CD4-positive, alpha-beta T cell treated with Interleukin-17A for 4 hours (primary cell): ENCODE measurements at regions not wholly inside any gene's neighbourhood (a gene's known extent, or its start where the extent isn't known, plus 50 kb on each side); places are given as distances from the start of the nearest gene placed in this dataset.

ENCODE experiments used
- DNase-seq: peaks from one replicate; pipeline ENCODE4 v3.0.0-alpha.2; 2020; ENCODE audit warnings: mixed read lengths

DNA sequence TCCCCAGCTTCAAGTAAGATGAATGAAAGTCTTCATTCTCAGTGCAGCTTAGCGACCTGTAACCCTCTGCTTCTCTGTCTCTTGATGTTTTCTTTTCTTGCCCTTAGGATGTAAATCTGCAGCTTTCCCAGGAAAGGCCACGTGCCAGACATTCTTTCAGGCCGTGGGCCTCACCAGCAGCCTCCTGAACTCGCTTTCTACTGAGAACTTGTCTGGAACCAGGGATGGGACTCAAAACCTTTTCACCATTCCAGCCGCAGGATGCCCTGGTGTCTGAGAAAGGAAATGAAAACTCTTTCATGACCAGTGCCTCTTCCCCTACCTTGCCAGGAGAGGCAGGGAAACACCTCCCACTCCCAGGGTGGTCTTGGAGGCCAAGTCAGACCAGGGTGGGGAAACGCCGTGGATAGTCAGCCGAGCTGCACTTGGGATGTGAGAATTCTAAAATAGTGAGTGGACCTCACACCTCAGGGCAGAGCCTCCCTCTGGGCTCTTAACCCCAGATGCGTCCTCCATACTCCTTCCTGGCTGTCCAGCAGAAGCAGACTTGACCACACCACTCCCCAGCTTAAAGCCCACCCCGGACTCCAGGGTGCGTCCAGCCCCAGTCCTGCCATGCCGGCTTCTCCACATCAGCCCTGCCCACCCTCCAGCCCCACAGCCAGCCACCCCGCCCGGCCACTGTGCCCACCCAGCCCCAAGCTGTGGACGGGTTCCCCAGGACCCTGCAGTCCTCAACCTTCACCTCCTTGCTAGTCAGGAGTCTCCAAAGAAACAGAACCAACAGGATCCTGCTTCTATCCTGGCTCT is 115.5 kb downstream of the TWIST2 start:
- DNase-seq, result no peak

DNA sequence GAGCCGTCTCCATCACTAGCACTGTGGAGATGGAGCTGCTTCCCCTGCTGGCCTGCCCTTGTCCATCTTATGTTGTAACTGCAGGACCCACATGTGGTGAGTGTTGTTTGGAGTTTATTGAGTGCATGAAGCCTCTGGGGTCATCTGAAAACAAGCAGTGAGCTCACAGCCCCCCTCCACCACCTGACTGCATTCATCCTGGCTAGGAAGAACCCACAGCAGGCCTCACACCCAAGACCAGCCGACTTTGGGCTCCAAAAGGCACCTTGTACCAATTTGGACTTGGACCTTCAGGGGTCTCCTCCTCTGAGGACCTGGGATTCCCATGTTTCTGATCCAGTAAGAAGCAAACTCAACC is 116.1 kb downstream of the TWIST2 start:
- DNase-seq, result no peak

DNA sequence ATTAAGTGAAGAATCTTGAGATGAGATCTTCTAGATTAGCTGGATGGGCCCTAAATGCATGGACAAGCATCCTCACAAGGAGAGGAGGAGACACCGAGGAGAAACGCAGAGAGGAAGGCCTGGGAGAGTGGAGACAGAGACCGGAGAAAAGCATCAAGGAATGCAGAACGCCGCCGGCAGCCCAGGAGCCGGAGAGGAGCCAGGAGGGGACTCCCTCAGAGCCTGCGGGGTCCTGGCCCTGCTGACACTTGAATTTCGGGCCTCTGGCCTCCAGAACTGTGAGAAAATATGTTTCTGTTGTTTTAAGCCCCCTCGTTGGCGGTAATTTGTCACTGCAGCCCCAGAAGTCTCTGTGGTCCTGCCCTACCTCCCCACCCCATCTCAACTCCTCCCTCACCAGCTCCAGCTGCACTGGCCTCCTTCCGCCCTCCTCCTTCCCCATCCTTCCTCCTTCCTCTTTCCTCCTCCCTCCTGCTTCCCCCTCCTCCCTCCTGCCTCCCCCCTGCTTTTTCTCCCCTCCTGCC is 116.7 kb downstream of the TWIST2 start:
- DNase-seq, result no peak

DNA sequence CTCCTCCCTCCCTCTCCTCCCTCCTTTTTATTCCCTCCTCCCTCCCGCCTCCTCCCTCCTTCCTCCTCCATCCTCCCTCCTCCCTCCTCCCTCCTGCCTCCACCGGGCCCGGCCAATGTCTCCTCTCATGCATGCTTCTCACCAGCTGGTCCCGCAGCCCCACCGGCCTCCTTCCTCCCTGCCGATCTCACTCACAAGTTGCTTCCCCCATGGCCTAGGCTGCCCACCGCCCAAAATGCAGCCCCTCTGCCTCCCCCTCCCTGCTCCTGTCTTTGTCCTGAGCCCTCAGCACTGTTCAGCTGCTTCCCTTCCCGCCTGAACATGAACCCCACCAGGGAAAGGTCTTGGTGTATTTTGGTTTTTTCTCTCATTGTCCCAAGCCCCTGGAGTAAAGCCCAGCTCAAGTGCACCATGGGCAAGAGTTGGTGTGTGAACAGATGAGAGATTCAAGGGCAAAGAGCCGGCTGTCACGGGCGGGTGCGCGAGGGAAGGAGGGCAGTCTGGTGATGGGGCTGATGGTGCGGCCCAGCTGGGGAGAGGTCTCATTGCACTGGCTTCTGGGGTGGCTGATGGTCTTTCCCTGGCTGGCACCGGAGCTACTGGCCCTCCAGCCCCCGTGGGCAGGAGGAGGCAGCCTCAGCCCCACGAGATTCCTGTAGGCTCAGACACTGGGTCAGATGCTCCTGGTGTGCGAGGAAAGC is 117.6 kb downstream of the TWIST2 start:
- no peak for DNase-seq

DNA sequence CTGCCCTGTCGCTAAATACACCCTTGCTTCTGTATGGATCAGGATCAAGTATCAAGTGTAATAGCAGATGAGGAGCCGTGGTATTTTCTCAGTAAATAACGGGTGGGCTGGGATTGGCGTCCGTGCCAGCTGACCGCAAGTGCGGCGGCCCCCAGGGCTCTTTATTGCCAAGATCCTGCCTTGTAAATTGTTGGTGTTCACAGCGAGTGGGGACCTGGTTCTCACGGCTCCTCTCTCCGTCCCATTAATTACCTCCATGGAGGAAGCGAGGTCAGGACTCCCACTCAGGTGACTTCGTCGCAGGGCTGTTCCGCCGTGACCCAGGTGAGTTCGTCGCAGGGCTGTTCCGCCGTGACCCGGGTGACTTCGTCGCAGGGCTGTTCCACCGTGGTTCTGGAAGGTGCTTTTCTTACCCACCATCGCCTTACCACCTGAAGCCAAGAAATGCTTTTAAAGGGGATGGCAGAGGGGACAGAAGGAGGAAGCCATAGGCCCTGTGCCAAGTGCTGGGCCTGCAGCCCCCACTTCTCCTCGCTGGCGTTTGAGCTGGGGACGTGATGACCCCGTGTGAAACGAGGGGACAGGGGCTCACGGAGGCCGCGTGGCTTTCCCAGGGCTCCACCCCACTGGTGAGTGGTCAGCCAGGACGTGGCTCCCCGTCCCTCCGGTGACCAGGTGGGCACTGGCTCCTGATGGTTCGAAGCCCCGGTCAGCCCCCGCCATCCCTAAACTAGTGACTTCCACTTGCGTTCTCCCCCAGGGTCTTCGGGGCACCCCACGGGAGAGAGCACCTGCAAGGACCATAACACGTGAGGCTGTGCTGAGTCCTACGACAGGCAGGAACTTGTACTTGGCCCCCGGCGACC is 118.4 kb downstream of the TWIST2 start:
- DNase-seq, result no peak

DNA sequence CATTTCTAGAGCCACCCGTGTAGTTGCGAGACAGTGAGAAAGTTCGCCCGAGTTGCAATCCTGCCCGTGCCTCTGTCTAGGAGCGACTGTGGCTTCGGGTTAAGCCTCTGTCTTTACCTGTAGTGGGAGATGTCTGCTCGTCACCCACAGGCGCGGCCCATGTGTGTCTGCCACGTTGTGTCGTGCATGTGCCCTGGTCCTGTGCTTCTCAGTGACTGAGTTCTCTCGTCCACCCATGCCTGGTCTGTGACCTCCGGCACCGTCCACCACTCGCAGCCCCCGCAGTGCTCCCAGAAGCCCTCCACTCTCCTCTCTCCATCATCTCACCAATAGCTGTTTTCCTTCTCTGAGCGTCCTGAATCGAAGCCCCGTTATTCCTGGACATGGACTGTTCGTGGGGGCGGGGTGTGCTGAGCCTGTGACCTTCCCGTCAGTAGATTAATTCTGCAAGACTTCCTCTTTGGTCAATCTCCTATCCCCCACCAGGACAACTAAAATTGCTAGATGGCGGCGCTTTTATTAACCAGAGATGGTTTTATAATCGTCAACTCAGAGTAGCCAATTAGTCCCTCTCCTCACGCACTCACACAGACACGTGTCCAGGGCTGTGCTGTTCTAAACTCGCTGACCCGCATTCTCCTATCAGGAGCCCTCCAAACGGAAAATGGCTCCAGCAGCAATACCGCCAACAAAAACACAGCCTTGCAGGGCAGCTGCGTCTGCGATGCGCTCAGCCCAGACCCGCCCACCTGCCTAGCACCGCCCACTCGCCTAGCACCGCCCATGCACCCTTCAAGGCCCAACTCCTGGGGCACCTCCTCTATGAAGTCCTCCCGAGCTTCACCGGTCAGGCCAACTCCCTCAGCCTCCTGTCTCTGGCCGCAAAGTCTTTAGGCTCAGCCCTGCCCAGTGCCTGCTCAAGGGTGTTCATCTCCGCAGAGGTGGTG is 119.4 kb downstream of the TWIST2 start:
- DNase-seq, result no peak

DNA sequence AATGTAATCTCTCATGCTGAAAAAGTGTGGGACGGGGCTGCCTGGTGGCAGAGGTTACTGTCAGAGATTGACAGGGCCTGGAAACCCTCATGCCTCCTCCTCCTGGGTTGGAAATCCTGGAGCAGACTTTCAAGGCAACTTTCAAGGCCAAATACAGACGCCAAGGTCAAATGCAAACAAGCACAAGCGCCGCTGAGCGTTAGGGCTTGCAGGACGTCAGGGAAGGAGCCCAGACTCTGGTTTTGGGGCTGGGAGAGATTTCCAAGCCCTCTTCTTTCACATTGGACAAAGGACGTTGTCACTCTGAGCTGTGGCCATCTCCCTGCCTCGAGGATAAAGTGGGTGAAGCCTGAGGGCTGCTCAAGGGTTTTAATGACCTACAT is 120.1 kb downstream of the TWIST2 start:
- no peak for DNase-seq

DNA sequence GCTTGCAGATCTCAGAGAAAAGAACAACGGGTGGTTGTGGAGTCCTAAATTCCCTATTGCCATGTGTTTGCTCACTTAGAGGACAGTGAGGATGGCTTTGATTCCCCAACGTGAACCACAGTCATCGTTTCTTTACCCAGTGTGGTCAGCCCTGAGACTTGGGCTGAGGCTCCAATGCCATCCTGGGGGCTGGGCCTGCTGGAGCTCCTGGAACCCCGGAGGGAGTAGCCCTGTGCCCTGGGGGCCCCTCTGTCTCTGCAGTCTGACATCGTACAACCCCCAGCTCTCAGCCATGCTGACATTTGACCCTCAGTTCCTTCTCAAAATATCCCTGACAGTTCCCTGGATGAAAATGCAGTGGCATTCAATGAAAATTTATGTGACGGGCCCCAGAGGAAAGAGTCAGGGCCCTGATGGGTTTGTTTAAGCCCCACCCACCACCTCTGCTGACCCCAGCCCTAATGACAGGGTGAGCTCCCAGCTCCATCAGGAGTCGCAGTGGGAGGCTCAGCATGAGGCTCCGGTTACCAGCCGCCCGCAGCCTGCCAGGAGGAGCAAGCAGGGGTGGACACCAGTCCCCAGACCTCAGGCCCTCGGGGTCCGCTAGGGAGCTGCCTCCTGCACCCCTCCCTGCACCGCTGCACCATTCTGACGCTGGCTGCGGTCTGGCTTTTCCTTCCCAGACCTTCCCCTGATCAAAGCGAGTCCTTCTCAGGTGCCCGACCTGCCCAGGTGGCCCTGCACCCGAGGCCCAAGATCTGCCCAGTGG is 120.9 kb downstream of the TWIST2 start:
- DNase-seq, result no peak

DNA sequence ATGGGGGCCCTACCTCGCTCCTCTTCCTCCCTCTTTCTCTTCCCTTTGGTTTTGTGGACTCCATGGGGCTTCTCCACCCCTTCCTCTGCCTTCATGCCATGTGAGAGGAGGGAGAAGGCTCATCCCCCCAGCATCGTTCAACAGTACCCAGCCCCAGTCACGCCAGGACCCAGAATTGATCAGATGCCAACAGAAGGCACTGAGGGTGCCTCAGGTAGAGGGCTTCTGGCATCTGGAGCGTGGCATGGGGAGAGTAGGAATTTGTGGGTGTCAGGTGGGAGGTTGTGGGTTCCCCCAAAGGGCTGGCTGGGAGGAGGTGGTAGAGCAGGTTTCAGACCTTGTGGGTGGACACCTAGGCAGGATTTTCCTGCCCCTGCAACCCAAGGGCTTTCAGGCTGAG is 122.0 kb downstream of the TWIST2 start:
- DNase-seq, result no peak

DNA sequence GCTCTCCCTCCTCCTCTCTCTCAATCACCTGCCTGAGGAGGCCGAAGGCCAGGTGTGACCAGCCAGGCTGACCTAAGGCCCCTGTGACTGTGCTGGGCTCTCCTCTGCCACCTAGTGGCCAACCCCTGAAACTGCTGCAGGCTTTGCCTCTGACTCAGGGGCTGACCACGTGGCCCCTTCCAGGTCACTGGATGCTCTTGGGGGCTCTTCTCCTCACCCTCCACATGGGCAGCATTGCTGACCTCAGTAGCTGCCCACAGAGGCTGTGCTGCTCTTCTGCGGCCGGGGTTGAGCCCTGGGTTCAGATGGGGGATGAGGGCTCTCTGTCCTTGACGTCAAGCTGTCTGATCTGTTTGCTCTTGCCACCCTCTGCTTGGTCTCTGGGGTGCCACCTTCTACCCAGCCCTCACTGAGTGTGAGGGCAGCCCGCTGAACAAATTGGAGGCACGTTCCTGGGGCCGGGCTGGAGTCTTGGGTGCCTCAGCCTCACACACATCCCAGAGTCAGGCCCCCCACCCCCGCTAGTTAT is 122.7 kb downstream of the TWIST2 start:
- peak; percentile 52 for DNase-seq

DNA sequence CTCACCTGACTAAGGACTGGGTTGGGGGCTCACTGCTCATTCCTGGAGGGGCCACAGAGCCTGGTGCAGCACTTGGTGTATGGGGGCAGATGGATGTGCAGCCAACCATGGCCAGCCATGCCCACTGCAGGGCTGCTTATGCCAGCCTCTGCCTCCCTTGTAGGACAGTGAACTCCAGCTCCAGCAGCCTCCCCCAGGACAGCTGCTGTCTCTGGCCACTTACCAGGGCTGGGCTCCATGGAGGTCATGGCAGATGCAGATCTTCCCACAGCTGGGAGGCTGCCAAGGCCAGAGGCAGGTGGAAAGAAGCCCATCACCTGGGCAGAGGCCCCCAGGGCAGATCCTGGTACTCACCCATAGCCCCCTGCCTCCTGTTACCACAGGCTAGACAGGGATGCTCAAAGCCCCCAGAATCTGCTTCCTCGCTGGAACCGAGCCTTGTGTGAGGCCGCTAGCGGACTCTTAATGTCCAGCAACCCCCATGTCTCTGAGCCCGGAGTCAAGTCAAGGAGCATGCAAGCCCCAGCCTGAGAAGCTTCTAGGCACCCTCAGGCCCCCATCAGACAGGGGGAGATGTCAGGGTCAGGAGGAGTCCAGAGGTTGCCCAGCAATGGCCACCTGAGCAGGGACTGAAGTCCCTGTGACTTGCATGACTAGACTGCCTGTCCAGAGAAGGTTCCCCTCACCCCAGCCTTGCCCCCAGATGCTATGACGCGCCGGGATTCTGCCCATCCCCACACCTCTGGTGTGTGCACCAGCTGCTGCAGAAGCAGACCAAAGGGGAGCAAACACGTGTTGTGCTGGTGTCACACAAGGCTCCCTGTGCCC is 123.6 kb downstream of the TWIST2 start:
- no peak for DNase-seq

DNA sequence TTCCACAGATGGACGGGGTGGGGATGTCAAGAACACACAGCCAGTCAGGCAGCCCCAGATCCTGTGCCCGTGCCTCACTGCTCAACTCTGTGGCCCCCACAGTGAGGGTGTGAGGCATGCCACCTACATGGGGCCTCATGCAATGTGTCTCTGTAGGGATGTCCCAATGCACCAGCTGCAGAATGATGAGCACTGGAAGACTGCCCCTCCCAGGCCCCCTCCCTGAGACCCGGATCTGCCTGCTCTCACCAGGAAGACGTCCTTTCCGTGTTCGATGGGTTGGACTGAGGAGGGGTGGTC is 124.2 kb downstream of the TWIST2 start:
- DNase-seq, result no peak

DNA sequence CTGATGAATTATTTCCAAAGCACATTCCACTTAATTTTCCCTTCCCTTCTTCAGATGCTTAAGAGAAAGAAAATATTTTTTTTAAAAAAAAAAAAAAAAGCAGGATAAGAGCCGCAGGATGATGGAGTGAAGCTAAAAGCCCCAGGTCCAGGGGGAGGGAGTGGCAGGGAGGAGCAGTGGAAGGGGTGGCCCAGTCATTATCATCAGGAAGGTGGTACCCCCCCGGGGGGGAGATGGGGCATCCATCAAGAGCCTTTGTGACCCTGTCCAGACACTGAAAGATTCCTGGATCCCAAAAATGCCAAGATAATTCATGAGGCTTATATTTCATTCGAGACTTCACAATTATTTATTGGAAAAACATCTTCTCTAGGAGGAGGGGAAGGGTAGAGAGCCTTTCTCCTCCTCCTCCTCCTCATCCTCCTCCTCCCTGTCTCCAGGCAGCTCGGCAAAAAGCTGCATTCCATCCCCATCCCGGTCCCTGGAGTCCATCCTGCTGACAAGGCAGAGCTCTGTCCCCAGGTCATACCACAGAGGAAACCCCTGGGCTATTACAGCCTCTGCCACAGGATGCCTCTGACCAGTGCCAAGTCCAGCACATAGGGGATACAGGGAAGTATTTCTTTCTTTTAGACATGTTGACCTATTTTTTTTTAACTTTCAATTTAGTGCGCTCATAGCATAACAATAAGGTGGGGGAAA is 125.3 kb downstream of the TWIST2 start:
- DNase-seq, result no peak

DNA sequence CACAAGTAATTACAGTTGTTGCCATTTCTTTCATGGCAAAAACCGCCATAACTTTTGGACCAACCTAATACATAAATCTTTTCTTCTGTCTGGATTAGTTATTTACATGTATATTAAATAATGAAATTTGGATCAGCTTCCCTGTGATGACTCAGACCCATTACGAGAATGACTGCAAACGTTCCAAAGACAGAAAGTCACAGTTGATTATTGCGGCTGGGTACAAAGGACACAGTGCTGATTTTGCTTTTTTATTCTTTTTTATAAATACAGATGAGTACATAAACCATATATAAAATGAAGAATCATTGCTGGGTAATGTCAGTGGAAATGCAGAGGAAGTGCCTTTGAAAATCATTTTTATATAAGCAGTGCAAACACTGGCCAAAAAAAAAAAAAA is 126.2 kb downstream of the TWIST2 start:
- DNase-seq, result no peak

DNA sequence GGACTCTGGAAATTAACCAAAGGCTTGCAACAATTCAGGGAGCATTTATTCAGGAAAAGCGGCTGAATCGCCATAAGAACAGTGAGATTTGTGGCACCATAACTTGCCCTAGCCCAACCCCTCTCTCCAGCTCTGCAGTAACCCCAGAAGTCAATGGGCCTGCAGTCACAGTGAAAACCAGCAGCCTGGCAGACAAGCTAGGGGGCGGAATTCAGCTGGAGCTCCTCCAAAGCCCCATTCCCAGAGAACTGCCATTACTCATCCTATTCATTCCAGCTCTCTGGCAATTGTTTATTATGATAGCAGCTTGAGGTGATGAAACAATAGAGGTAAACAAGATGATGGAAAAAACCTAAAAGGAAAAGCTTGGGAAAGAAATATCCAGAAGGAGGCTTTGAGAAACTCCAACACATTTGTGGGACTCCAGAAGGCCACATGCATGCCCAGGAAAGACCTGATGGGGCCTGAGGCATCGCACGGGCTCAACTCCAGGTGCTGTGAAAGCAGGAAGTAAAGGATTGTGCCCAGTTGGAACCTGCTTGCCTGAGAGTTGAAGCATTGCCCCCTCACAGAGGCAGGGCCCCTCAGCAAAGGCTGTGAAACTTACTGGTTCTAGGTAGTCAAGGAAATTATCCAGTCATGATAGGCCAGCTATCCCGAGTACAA is 126.7 kb downstream of the TWIST2 start:
- no peak for DNase-seq

DNA sequence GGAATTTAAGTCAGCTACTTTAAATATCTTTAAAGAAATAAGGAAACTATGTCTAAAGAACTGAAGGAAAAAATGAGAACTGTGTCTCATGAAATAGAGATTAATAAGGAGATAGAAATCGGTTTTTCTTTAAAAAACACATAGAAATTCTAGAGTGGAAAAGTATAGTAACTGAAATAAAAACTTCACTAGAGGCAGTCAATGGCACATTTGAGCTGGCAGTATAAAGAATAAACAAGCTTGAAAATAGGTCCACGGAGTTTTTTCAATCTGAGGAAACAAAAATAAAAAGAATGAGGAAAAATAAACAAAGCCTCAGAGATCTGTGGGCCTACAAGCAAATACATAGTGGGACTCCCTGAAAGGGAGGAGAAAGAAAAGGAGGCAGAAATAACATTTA is 127.5 kb downstream of the TWIST2 start:
- DNase-seq, result no peak

DNA sequence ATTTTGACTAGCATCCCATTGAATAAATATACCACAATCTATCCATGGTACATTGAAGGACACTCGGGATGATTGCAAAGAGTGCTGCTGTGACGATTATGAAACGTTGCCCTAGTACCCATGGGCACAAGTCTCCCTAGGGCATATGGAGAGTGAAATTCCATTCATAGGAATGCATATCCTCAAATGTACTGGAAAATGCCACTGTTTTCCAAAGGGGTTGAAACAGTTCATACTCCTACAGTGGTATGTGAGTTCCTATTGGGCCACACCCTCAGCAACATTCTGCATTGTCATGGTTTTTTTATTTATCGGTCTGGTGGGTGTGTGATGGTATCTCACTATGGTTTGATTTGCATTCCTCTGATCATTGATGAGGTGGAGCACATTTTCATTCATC is 130.6 kb downstream of the TWIST2 start:
- no peak for DNase-seq

DNA sequence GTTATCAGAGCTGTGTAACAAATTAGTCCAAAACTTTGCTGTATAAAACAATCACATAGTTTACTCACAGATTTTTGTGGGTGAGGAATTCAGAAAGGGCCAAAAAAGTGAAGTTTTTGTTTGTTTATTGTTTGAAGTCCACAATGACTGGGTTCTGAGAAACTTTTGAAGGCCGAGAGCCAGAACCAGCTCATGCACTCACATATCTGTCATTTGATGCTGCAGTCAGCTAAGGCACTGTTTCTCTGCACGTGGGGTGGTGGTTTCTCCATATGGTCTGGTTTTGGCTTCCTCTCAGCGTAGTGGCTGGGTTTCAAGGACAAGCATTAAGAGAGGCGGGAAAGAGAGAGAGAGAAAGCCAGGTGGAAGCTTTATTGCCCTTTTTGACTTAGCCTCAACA is 131.8 kb downstream of the TWIST2 start:
- DNase-seq, result no peak

DNA sequence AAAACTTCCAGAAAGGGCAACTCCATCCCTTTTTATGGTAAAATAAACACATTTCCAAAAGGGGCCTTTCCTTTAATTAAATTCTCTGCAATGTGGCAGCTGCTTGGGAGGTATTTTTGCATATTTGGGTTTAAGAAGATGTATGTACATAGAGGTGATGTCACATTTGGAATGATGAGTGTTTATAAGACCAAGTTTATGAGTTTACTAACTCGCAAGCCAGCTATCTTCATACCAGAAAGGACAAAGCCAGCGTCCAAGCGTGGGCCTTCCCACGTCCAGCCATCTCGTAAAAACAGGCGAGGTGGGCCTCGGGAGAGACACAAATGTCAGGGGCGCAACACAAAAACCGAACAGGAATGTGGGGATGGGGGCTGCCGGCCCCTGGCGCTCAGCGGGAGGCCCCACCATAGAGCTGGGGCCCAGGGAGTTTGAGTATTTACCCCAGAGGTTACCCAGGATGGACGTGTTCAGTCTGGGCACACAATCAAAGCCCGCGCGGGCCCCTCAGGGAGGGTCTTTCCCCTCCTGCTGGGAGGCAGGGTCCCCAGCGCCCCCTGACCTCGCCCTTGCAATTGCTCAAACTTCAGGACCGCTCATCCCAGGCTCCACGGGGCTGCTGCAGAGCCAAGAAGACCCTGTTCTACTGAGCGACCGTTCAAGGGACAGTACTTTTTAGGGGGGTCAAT is 137.3 kb downstream of the TWIST2 start:
- DNase-seq, result no peak
